Spleen (tissue), 11 donors: ENCODE measurements at regions not wholly inside any gene's neighbourhood (a gene's known extent, or its start where the extent isn't known, plus 50 kb on each side); places are given as distances from the start of the nearest gene placed in this dataset.
"Not testable (repeated sequence)": the region's sequence is repeated elsewhere in the genome, so short reads cannot be mapped to it uniquely, and the experiment has no call there.

Source experiments
- DNase-seq: peaks from one replicate; pipeline ENCODE4 v3.0.0-alpha.2; 2020
- H3K27ac ChIP-seq, 8 donors: fragments of 200-600 bp; sonication (generic) in 7 of 8; 1 replicate in 4 of 8; 2 replicates in 4 of 8; pipeline versions ENCODE4 v1.5.0 to v1.8.0; 2016 to 2021; ENCODE audit warnings: inconsistent platforms in 4 of 8, mild to moderate bottlenecking in 4 of 8, moderate library complexity in 1 of 8
- H3K27me3 ChIP-seq, 7 donors: fragments of 200-600 bp; sonication (generic) in 6 of 7; replicated peaks in 1 of 7; 1 replicate in 4 of 7; 2 replicates in 3 of 7; pipeline versions ENCODE4 v1.5.0 to v1.8.0; 2016 to 2021; ENCODE audit warnings: inconsistent platforms in 3 of 7, mild to moderate bottlenecking in 1 of 7
- H3K36me3 ChIP-seq, 6 donors: fragments of 200-600 bp; sonication (generic) in 5 of 6; 1 replicate in 4 of 6; 2 replicates in 2 of 6; pipeline versions ENCODE4 v1.5.0 to v1.8.0; 2016 to 2021; ENCODE audit warnings: inconsistent platforms in 2 of 6
- H3K4me1 ChIP-seq, 6 donors: fragments of 200-600 bp; sonication (generic) in 5 of 6; 1 replicate in 3 of 6; 2 replicates in 3 of 6; pipeline versions ENCODE4 v1.5.0 to v1.8.0; 2016 to 2021; ENCODE audit warnings: inconsistent platforms in 3 of 6
- H3K4me3 ChIP-seq, 8 donors: fragments of 200-600 bp; sonication (generic) in 7 of 8; 1 replicate in 4 of 8; 2 replicates in 4 of 8; pipeline versions ENCODE4 v1.5.0 to v1.8.0; 2016 to 2021; ENCODE audit warnings: inconsistent platforms in 4 of 8, mild to moderate bottlenecking in 4 of 8, moderate library complexity in 2 of 8
- H3K9me3 ChIP-seq, 8 donors: fragments of 200-600 bp; sonication (generic) in 7 of 8; 1 replicate in 4 of 8; 2 replicates in 4 of 8; pipeline versions ENCODE4 v1.5.0 to v1.8.0; 2016 to 2021; ENCODE audit warnings: inconsistent platforms in 4 of 8
- POLR2A ChIP-seq, 3 donors: fragments of 450-650 bp; IDR thresholded peaks; one replicate each; pipeline ENCODE4 v1.5.1; 2017; ENCODE audit warnings: antibody characterized with exemption in 3 of 3, mild to moderate bottlenecking in 1 of 3
- POLR2AphosphoS5 ChIP-seq, 3 donors: sonication (generic); formaldehyde crosslinking; IDR thresholded peaks; one replicate each; pipeline ENCODE4 v1.5.1; 2017; ENCODE audit warnings: antibody characterized with exemption in 3 of 3
- WGBS, 5 donors: extraction: QIAGEN DNeasy Blood & Tissue Kit in 3 of 5; methylation state at CpG; one replicate each; pipeline versions ENCODE4 v1.1.5 to v1.1.7; 2013 to 2018; 5-methylcytosine and 5-hydroxymethylcytosine counted together
- intact Hi-C: fragments of 100-400 bp; cut with DNase I; formaldehyde crosslinking; loops from one replicate; pipeline ENCODE4 v1.15.0; 2023; ENCODE audit warnings: low total_unique reads
- TF ChIP-seq, protein P1 (sequence below), 11 experiments: fragments of 200-600 bp in 7 of 11; fragments of 450-650 bp in 4 of 11; sonication (generic) in 4 of 11; IDR thresholded peaks in 8 of 11; conservative IDR thresholded peaks in 3 of 11; 1 replicate in 7 of 11; 2 replicates in 4 of 11; pipeline versions ENCODE4 v1.4.0 to v1.8.0; 2016 to 2021; ENCODE audit warnings: antibody characterized with exemption in 11 of 11, inconsistent platforms in 4 of 11, mild to moderate bottlenecking in 1 of 11
- donor health status: healthy with polysubstance abuse.
- donor health status: DM: no; HTN: no; CAD: no; lungs with moderate emphysema.
- donor health status: DM: no; HTN: no; CAD: no.
- donor health status: Bipolar disorder and iron deficiency.
- donor health status: healthy.
- donor health status: DM: no; HTN: no; CAD: no.
- donor health status: DM: yes; HTN: yes; CAD: no.

- Histone ChIP-seq H3K9me3 (no peaks in the 10 kb centered on the region), H3K27ac (no peak overlapping the region), H3K27me3 (no peaks in the 10 kb centered on the region), H3K4me1 (peaks cover 0 to 5% (median 0%) of the 10 kb centered on the region in 6 donors), H3K36me3 (no peaks in the 10 kb centered on the region), H3K4me3 (no peak overlapping the region)
- TF ChIP-seq POLR2A (IDR thresholded peaks at IDR 0.05): no peak
- no peak for TF ChIP-seq POLR2AphosphoS5 (IDR thresholded peaks at IDR 0.05)
- TF ChIP-seq, protein P1, sequence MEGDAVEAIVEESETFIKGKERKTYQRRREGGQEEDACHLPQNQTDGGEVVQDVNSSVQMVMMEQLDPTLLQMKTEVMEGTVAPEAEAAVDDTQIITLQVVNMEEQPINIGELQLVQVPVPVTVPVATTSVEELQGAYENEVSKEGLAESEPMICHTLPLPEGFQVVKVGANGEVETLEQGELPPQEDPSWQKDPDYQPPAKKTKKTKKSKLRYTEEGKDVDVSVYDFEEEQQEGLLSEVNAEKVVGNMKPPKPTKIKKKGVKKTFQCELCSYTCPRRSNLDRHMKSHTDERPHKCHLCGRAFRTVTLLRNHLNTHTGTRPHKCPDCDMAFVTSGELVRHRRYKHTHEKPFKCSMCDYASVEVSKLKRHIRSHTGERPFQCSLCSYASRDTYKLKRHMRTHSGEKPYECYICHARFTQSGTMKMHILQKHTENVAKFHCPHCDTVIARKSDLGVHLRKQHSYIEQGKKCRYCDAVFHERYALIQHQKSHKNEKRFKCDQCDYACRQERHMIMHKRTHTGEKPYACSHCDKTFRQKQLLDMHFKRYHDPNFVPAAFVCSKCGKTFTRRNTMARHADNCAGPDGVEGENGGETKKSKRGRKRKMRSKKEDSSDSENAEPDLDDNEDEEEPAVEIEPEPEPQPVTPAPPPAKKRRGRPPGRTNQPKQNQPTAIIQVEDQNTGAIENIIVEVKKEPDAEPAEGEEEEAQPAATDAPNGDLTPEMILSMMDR (IDR thresholded peaks at IDR 0.05 in 8 of 11, conservative IDR thresholded peaks at IDR 0.05 in 3 of 11): no peak
- WGBS, 5 donors: 81 to 90% (median 87%) methylated on average over 8 of the region's 8 CpGs
- DNase-seq: peak; percentile 21
- intact Hi-C loops: no loop called here
Measured at GRCh38 chr17:16866436-16866835, 105.5 kb downstream of the TNFRSF13B start.

DNA sequence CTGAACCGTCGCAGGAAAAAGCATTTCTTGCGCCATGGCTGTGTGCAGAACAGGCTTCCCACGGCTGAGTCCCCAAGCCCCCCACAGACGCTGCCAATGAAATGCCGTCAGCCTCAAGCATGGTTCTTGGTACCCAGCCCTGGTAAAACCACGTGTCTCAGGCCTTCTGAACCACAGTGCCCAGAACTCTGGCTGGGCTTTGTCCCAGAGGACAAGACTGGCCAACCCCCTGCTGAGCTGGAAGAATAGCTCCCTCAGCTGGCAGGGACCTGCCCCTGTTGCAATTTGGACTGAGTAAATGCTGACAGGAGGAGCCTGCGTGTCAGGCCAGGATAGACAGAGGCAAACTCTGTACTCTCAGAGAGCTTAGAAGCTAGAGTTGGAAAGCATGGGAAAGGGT is 106.2 kb downstream of the TNFRSF13B start:
- H3K36me3 ChIP-seq, H3K27ac ChIP-seq, H3K9me3 ChIP-seq, H3K4me3 ChIP-seq, intact Hi-C loops, DNase-seq, H3K27me3 ChIP-seq, H3K4me1 ChIP-seq: not testable (repeated sequence)
- 88 to 93% (median 88%) methylated on average over 1 of the region's 8 CpGs for WGBS, 5 donors

DNA sequence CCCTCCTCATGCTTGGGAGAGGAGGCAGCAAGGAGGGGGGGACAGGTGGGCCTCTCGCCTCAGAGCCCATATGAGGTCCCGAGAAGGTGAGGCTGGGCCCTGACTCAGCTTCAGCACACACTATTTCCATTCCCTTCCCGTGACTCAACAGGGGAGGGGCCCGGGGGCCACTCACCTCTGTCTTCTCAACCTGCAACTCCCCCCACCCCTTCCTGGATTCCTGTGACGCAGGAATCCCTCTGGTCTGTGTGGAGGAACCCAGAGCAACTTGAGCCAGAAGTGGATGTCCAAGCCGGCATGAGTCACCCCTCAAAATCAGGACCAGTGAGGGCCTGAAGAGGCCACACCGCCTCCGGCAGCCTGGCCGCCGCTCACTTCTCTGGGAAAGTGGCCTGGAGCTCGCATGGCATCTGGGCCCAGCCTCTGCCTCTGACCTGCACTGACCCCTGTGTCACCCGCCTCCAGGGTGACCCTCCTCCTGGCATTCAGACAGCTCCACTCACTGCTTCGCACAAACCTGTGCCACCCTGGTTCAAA is 106.8 kb downstream of the TNFRSF13B start:
- peak; percentile 24 for DNase-seq
- intact Hi-C loops, H3K27me3 ChIP-seq, H3K4me1 ChIP-seq, H3K36me3 ChIP-seq, H3K4me3 ChIP-seq, H3K27ac ChIP-seq, H3K9me3 ChIP-seq: not testable (repeated sequence)
- WGBS, 5 donors: 63 to 80% (median 70%) methylated on average over 5 to 6 of the region's 13 CpGs; no CpG with 5 or more reads in 2 of the 5 donors

- H3K9me3 ChIP-seq, intact Hi-C loops, H3K27ac ChIP-seq, H3K36me3 ChIP-seq, H3K27me3 ChIP-seq, H3K4me3 ChIP-seq, H3K4me1 ChIP-seq: not testable (repeated sequence)
- peak; percentile 4 for DNase-seq
- WGBS, 5 donors: 10 to 57% (median 19%) methylated on average over 2 to 5 of the region's 11 CpGs; no CpG with 5 or more reads in 2 of the 5 donors
Measured at GRCh38 chr17:16864462-16865076, 107.3 kb downstream of the TNFRSF13B start.

GRCh38 chr17:16861152-16861551 is 110.8 kb downstream of the TNFRSF13B start:
- H3K4me3 ChIP-seq, H3K27ac ChIP-seq, H3K4me1 ChIP-seq, intact Hi-C loops, H3K27me3 ChIP-seq, H3K9me3 ChIP-seq, H3K36me3 ChIP-seq: not testable (repeated sequence)
- 71 to 93% (median 89%) methylated on average over 6 to 8 of the region's 8 CpGs for WGBS, 5 donors
- DNase-seq: peak; percentile 19

- DNase-seq: peak; percentile 29
- H3K9me3 ChIP-seq, H3K4me1 ChIP-seq, H3K27ac ChIP-seq, H3K27me3 ChIP-seq, H3K36me3 ChIP-seq, intact Hi-C loops, H3K4me3 ChIP-seq: not testable (repeated sequence)
- 80 to 93% (median 81%) methylated on average over 8 to 9 of the region's 9 CpGs for WGBS, 5 donors
Measured at GRCh38 chr17:16860467-16860866, 111.5 kb downstream of the TNFRSF13B start.

- H3K36me3 ChIP-seq, intact Hi-C loops, H3K9me3 ChIP-seq, H3K27me3 ChIP-seq, H3K4me1 ChIP-seq, H3K27ac ChIP-seq, DNase-seq, H3K4me3 ChIP-seq: not testable (repeated sequence)
- 29 to 78% (median 60%) methylated on average over 1 to 2 of the region's 2 CpGs for WGBS, 5 donors
Measured at GRCh38 chr17:16859515-16859914, 112.4 kb downstream of the TNFRSF13B start.

DNA sequence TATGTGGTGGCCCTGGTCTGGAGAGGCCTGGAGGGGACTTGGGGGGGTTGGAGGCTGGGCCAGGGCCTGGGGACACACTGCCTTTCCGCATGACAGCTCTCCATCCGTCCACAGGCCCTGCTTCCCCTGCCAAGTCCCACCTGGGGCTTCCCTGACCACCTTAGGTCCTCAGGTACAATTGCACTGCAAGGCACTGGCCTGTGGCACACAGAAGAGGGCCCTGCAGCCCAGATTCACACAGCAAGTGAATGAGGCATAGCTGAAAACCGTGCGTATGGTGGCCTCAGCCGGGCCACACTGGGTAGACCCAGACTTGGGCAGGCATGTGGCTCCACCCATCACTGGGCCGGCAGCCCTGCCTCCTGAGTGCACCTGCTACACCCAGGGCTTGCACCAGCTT is 114.2 kb downstream of the TNFRSF13B start:
- H3K4me3 ChIP-seq, H3K27ac ChIP-seq, H3K27me3 ChIP-seq, H3K4me1 ChIP-seq, intact Hi-C loops, H3K36me3 ChIP-seq, H3K9me3 ChIP-seq: not testable (repeated sequence)
- DNase-seq: peak; percentile 25
- WGBS, 5 donors: 80 to 94% (median 90%) methylated on average over 5 to 6 of the region's 6 CpGs; no CpG with 5 or more reads in 1 of the 5 donors

GRCh38 chr17:16856846-16857245 is 115.1 kb downstream of the TNFRSF13B start:
- H3K27me3 ChIP-seq, H3K27ac ChIP-seq, DNase-seq, H3K36me3 ChIP-seq, H3K4me3 ChIP-seq, intact Hi-C loops, H3K9me3 ChIP-seq, H3K4me1 ChIP-seq: not testable (repeated sequence)
- 72 to 86% (median 80%) methylated on average over 2 to 3 of the region's 3 CpGs for WGBS, 5 donors

- H3K27me3 ChIP-seq, H3K27ac ChIP-seq, intact Hi-C loops, H3K4me1 ChIP-seq, H3K4me3 ChIP-seq, H3K9me3 ChIP-seq, H3K36me3 ChIP-seq: not testable (repeated sequence)
- peak; percentile 47 for DNase-seq
- 74 to 83% (median 79%) methylated on average over 12 of the region's 12 CpGs for WGBS, 5 donors
Measured at GRCh38 chr17:16856171-16856570, 115.7 kb downstream of the TNFRSF13B start.
